HG02798 (cell line): ENCODE measurements at regions not wholly inside any gene's neighbourhood (a gene's known extent, or its start where the extent isn't known, plus 50 kb on each side); places are given as distances from the start of the nearest gene placed in this dataset.
A peak's percentile ranks its signal among the peaks of the same experiment; 100 is the strongest.
"Not testable (repeated sequence)": the region's sequence is repeated elsewhere in the genome, so short reads cannot be mapped to it uniquely, and the experiment has no call there.

Experiments
- ATAC-seq: cut with Tn5 transposase; IDR thresholded peaks from one replicate; pipeline ENCODE4 v1.9.1; 2021; ENCODE audit warnings: mild to moderate bottlenecking; ENCODE audit not compliant: unreplicated experiment, poor library complexity

- ATAC-seq = not testable (repeated sequence)
These were observed 108.5 kb downstream of the FOXD4L6 start for GRCh38 chr9:41019858-41020562.

GRCh38 chr9:41018948-41019347, 109.5 kb downstream of the FOXD4L6 start:
- not testable (repeated sequence) for ATAC-seq

- ATAC-seq = not testable (repeated sequence)
These were observed 111.8 kb downstream of the FOXD4L6 start for GRCh38 chr9:41016699-41017098.

- not testable (repeated sequence) for ATAC-seq
These were observed 128.4 kb downstream of the FOXD4L6 start for GRCh38 chr9:40999952-41000700.

- not testable (repeated sequence) for ATAC-seq
These were observed 133.0 kb downstream of the FOXD4L6 start for GRCh38 chr9:40995490-40995889.

- not testable (repeated sequence) for ATAC-seq
These were observed 134.6 kb downstream of the FOXD4L6 start for GRCh38 chr9:40993842-40994241.

- ATAC-seq = not testable (repeated sequence)
These were observed 135.1 kb downstream of the FOXD4L6 start for GRCh38 chr9:40993375-40993774.

GRCh38 chr9:40992472-40992821, 136.0 kb downstream of the FOXD4L6 start:
- ATAC-seq = peak; percentile 29

- ATAC-seq = peak; percentile 100
These were observed 136.6 kb downstream of the FOXD4L6 start for GRCh38 chr9:40991741-40992471.

GRCh38 chr9:40991100-40991740, 137.3 kb downstream of the FOXD4L6 start:
- ATAC-seq = not testable (repeated sequence)

GRCh38 chr9:40986332-40986731, 142.1 kb downstream of the FOXD4L6 start:
- ATAC-seq = not testable (repeated sequence)

GRCh38 chr9:40975351-40975750, 153.1 kb downstream of the FOXD4L6 start:
- not testable (repeated sequence) for ATAC-seq

GRCh38 chr9:40974912-40975311, 153.6 kb downstream of the FOXD4L6 start:
- not testable (repeated sequence) for ATAC-seq

- not testable (repeated sequence) for ATAC-seq
These were observed 156.7 kb downstream of the FOXD4L6 start for GRCh38 chr9:40971773-40972172.

GRCh38 chr9:40970340-40970739, 158.1 kb downstream of the FOXD4L6 start:
- ATAC-seq = not testable (repeated sequence)

- not testable (repeated sequence) for ATAC-seq
These were observed 166.0 kb downstream of the FOXD4L6 start for GRCh38 chr9:40962461-40962860.

GRCh38 chr9:40951876-40952494, 176.5 kb downstream of the FOXD4L6 start:
- not testable (repeated sequence) for ATAC-seq

- not testable (repeated sequence) for ATAC-seq
These were observed 182.3 kb downstream of the FOXD4L6 start for GRCh38 chr9:40946228-40946627.

GRCh38 chr9:40942730-40943129, 185.8 kb downstream of the FOXD4L6 start:
- not testable (repeated sequence) for ATAC-seq

- ATAC-seq = not testable (repeated sequence)
These were observed 188.6 kb downstream of the FOXD4L6 start for GRCh38 chr9:40939888-40940209.
